ENCODE measurements at regions not wholly inside any gene's neighbourhood (a gene's known extent, or its start where the extent isn't known, plus 50 kb on each side); places are given as distances from the start of the nearest gene placed in this dataset.

- TF ChIP-seq CTCF (conservative IDR thresholded peaks at IDR 0.05; ENCODE audit: low read length) (no peak), EZH2phosphoT487 (IDR thresholded peaks at IDR 0.05; ENCODE audit: borderline replicate concordance) (no peak)
Measured at GRCh38 chr1:214896921-214897320, 185.6 kb upstream of the KCNK2 start.
